ENCODE measurements at regions not wholly inside any gene's neighbourhood (a gene's known extent, or its start where the extent isn't known, plus 50 kb on each side); places are given as distances from the start of the nearest gene placed in this dataset.

DNA sequence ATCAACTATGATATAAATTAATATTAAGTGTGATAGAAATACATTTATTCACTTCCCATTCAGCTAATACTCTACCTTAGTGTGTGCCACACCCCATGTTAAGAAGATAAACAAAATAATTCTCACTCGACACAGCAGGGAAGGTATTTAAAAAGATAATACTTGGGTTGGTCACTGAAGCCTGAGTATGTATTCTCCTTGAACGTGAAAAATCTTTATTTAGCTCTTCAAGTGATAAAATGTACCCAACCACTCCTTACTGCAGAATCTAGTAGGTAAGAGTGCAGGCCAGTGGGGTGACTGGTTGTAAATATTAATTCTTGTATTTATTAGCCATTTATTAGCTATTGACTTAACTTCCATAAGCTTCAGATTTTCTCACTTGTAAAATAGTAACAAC is 372.7 kb upstream of the THBS1 start:
- Histone ChIP-seq H3K27ac (no peak overlapping the region), H3K9me3 (no peaks in the 10 kb centered on the region), H3K4me1 (peaks cover 0 to 2% (median 0%) of the 10 kb centered on the region in 4 donors), H3K27me3 (no peaks in the 10 kb centered on the region), H3K36me3 (no peaks in the 10 kb centered on the region), H3K4me3 (no peak overlapping the region)
- DNase-seq, result no peak
- intact Hi-C loops (cut with DNase I; ENCODE audit: low total_unique reads), result no loop called here
- TF ChIP-seq, protein P1, sequence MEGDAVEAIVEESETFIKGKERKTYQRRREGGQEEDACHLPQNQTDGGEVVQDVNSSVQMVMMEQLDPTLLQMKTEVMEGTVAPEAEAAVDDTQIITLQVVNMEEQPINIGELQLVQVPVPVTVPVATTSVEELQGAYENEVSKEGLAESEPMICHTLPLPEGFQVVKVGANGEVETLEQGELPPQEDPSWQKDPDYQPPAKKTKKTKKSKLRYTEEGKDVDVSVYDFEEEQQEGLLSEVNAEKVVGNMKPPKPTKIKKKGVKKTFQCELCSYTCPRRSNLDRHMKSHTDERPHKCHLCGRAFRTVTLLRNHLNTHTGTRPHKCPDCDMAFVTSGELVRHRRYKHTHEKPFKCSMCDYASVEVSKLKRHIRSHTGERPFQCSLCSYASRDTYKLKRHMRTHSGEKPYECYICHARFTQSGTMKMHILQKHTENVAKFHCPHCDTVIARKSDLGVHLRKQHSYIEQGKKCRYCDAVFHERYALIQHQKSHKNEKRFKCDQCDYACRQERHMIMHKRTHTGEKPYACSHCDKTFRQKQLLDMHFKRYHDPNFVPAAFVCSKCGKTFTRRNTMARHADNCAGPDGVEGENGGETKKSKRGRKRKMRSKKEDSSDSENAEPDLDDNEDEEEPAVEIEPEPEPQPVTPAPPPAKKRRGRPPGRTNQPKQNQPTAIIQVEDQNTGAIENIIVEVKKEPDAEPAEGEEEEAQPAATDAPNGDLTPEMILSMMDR (IDR thresholded peaks at IDR 0.05), result no peak

DNA sequence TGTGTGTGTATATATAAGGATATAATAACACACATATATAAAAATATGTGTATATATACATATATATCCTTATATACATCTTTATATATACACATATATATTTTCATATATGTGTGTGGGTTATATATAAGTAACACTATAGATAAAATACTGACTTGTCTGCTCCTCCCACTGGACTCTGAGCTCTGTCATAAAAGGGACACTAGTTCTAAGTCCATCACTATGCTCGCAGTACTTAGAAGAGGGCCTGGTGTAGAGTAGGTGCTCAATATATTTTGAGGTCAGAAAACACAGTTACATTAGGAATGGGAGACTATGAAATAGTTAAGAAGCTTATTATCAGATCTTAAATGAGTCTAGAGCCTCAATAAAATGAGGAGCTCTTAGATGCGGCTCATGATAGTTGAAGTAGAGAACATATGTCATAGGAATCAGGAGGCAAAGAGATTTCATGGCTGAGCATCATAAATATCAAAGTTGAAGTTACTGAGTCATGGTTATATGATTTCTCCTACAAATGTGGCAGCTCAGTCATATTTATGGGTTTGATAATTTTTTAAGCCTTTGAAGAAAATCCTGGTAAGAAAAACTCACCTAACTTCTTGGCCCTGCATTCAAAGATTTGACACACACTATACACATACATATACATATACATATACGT is 371.2 kb upstream of the THBS1 start:
- no peak for DNase-seq
- intact Hi-C loops (cut with DNase I; ENCODE audit: low total_unique reads), result no loop called here

DNA sequence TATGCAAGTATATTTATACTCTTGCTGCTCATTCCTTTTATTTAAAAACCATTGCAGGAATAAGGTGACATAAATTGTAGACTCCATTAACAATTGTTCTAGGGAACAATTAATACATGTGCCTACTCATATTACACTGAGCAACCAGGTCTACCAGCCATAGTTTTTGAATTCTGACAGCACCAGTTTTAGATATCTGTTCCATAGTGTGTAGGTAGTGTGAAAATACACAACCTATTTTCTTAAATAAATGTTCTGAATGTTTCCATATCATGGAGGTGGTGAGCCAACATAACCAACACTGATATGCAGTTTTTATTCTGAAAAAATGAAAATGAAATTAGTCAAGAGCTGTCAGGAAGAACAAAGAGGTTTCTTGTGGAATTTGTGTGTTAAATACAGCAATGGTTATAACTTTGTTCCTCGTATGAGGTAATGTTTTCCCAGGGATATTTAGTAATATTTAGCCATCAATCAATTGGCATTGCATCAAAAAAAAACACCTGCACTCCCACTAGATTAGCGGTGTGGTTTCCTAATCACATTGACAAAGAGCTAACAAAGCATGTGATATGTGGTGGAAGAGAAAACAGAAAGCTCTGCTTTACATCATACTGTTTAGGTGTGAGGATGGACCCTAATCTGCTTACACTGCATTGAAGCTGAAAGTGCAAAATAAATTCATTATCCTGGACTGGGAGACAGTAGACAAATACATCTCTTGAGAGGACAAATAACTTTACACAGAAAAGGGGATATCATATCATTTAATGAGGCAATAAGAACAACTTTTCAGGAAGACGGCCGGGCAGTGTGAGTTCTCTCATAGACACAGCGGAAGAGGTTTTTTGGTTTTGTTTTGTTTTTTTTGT is 369.5 kb upstream of the THBS1 start:
- peaks cover 0 to 7% (median 0%) of the 10 kb centered on the region in 4 donors for H3K4me1 ChIP-seq
- no peak for DNase-seq
- intact Hi-C loops (cut with DNase I; ENCODE audit: low total_unique reads), result no loop called here
- TF ChIP-seq, protein P1 (IDR thresholded peaks at IDR 0.05), result no peak
- no peaks in the 10 kb centered on the region for H3K36me3 ChIP-seq
- H3K9me3 ChIP-seq, result no peaks in the 10 kb centered on the region
- H3K27me3 ChIP-seq, result no peaks in the 10 kb centered on the region
- H3K4me3 ChIP-seq, result no peak overlapping the region
- no peak overlapping the region for H3K27ac ChIP-seq

More for the DNA sequence above, 371.2 kb upstream of the THBS1 start:
- Histone ChIP-seq H3K4me3 (no peak overlapping the region), H3K27ac (no peak overlapping the region), H3K4me1 (peaks cover 0 to 7% (median 0%) of the 10 kb centered on the region in 4 donors), H3K9me3 (no peaks in the 10 kb centered on the region), H3K36me3 (no peaks in the 10 kb centered on the region), H3K27me3 (no peaks in the 10 kb centered on the region)
- TF ChIP-seq, protein P1 (IDR thresholded peaks at IDR 0.05), result no peak

DNA sequence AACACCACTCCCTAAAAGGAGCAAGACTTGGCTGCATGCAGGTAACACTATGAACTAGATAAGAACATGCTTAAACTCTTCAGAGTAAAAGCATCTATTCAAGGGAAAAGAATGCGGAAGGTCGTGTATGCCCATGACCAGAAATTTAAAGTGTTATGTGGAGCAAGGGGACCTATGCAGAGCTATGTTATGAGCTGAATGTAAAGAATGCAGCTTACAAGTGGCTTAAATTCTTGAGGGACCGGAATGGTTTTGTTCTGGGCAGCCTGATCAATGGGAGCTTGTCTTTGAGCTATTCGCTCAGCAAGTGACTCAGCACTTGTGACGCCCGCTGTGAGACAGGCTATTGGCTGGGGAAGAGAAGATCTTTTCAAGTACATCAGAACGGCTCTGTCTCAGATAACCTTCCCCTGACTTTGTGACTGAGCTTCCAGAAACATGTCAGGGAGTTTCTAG is 367.5 kb upstream of the THBS1 start:
- DNase-seq, result no peak
- intact Hi-C loops (cut with DNase I; ENCODE audit: low total_unique reads), result no loop called here
- no peak overlapping the region for H3K27ac ChIP-seq

DNA sequence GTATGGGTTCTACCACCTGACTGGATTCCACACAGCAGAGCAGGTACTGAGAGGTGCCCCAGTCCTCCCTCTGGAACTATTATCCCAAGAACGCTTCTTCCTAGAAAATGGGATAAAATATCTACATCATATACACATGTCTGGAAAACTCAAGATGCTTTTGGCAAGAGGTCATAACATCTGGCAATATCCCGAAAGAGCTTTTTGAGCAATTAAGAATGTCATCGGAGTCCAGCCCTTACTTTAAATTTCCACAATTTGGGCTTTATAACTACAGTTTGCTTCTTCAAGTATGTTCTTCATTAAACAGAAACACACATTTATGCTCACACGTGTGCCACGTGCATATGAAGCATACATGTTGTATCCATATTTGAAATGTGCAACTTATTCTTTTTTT is 365.9 kb upstream of the THBS1 start:
- Histone ChIP-seq H3K36me3 (no peaks in the 10 kb centered on the region), H3K4me1 (peaks cover 0 to 7% (median 0%) of the 10 kb centered on the region in 4 donors), H3K27me3 (no peaks in the 10 kb centered on the region), H3K27ac (no peak overlapping the region), H3K9me3 (peaks cover 0 to 6% (median 0%) of the 10 kb centered on the region in 3 donors), H3K4me3 (no peak overlapping the region)
- TF ChIP-seq, protein P1 (IDR thresholded peaks at IDR 0.05), result no peak
- intact Hi-C loops (cut with DNase I; ENCODE audit: low total_unique reads), result no loop called here
- no peak for DNase-seq

More for the DNA sequence above, 367.5 kb upstream of the THBS1 start:
- TF ChIP-seq, protein P1 (IDR thresholded peaks at IDR 0.05), result no peak
- Histone ChIP-seq H3K9me3 (peaks cover 0 to 6% (median 0%) of the 10 kb centered on the region in 3 donors), H3K27me3 (no peaks in the 10 kb centered on the region), H3K36me3 (no peaks in the 10 kb centered on the region), H3K4me3 (no peak overlapping the region), H3K4me1 (peaks cover 0 to 7% (median 0%) of the 10 kb centered on the region in 4 donors)
